H1 (cell line): ENCODE measurements at regions not wholly inside any gene's neighbourhood (a gene's known extent, or its start where the extent isn't known, plus 50 kb on each side); places are given as distances from the start of the nearest gene placed in this dataset.

Experiments
- ASH2L ChIP-seq: fragments of 200-600, 300-600 bp; sonication (generic); IDR thresholded peaks from one replicate; pipeline ENCODE4 v1.7.1; 2017; ENCODE audit warnings: low read length
- BCL11A ChIP-seq, 2 experiments: IDR thresholded peaks; one replicate each; pipeline ENCODE4 v1.6.1; 2011; ENCODE audit warnings: low read depth in 2 of 2, low read length in 2 of 2, mild to moderate bottlenecking in 2 of 2
- JUND ChIP-seq: IDR thresholded peaks from 2 replicates; pipeline ENCODE4 v1.6.1; 2011; ENCODE audit warnings: mild to moderate bottlenecking, improper control_type of control experiment, low read length
- RAD21 ChIP-seq, 2 experiments: IDR thresholded peaks in 1 of 2; conservative IDR thresholded peaks in 1 of 2; 2 replicates each; pipeline ENCODE4 v1.6.1; 2011; ENCODE audit warnings: low read depth in 2 of 2, low read length in 2 of 2, improper control_type of control experiment in 1 of 2, inconsistent platforms in 1 of 2, mild to moderate bottlenecking in 1 of 2, moderate library complexity in 1 of 2
- TF ChIP-seq, protein P1 (sequence below), 3 experiments: IDR thresholded peaks; 1 replicate in 2 of 3; 2 replicates in 1 of 3; pipeline versions ENCODE4 v1.5.1 to v1.6.1; 2011; ENCODE audit warnings: low read length in 3 of 3, mild to moderate bottlenecking in 3 of 3, inconsistent platforms in 2 of 3, low read depth in 1 of 3, moderate library complexity in 1 of 3; ENCODE audit not compliant: insufficient read depth in 1 of 3; ENCODE audit errors: control extremely low read depth in 1 of 3

GRCh38 chr6:169008641-169009257, 244.9 kb downstream of the THBS2 start (continued):
- TF ChIP-seq, protein P1, sequence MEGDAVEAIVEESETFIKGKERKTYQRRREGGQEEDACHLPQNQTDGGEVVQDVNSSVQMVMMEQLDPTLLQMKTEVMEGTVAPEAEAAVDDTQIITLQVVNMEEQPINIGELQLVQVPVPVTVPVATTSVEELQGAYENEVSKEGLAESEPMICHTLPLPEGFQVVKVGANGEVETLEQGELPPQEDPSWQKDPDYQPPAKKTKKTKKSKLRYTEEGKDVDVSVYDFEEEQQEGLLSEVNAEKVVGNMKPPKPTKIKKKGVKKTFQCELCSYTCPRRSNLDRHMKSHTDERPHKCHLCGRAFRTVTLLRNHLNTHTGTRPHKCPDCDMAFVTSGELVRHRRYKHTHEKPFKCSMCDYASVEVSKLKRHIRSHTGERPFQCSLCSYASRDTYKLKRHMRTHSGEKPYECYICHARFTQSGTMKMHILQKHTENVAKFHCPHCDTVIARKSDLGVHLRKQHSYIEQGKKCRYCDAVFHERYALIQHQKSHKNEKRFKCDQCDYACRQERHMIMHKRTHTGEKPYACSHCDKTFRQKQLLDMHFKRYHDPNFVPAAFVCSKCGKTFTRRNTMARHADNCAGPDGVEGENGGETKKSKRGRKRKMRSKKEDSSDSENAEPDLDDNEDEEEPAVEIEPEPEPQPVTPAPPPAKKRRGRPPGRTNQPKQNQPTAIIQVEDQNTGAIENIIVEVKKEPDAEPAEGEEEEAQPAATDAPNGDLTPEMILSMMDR (IDR thresholded peaks at IDR 0.05; ENCODE audit: control extremely low read depth in 1 of 3, insufficient read depth in 1 of 3, low read depth in 1 of 3, low read length in 3 of 3), result peak in 1 of 3 experiments; percentile 28; a peak in 1 of 4 replicates
- TF ChIP-seq JUND, result no peak
- peak; percentile 6 to 41; a peak in 2 of 4 replicates for TF ChIP-seq RAD21 (IDR thresholded peaks at IDR 0.05 in 1 of 2, conservative IDR thresholded peaks at IDR 0.05 in 1 of 2; ENCODE audit: low read depth in 2 of 2, low read length in 2 of 2)
- TF ChIP-seq ASH2L, result no peak
- TF ChIP-seq BCL11A (IDR thresholded peaks at IDR 0.05; ENCODE audit: low read depth in 2 of 2, low read length in 2 of 2), result no peak
- TF ChIP-seq, all 59 proteins: peak for 3
